Esophagus squamous epithelium (tissue), 5 donors: ENCODE measurements at regions not wholly inside any gene's neighbourhood (a gene's known extent, or its start where the extent isn't known, plus 50 kb on each side); places are given as distances from the start of the nearest gene placed in this dataset.
"Not testable (repeated sequence)": the region's sequence is repeated elsewhere in the genome, so short reads cannot be mapped to it uniquely, and the experiment has no call there.

Source experiments
- DNase-seq: peaks from one replicate; lab custom pipeline; 2025; lab: John Stamatoyannopoulos, UW
- H3K27ac ChIP-seq, 4 donors: fragments of 200-600 bp; sonication (generic); one replicate each; pipeline ENCODE4 v1.5.1; 2016 to 2019; ENCODE audit warnings: mild to moderate bottlenecking in 1 of 4
- H3K27me3 ChIP-seq, 4 donors: fragments of 200-600 bp; sonication (generic); 1 replicate in 3 of 4; 2 replicates in 1 of 4; pipeline versions ENCODE4 v1.5.1 to v1.6.0; 2017 to 2021; ENCODE audit warnings: antibody characterized with exemption in 1 of 4
- H3K36me3 ChIP-seq, 3 donors: fragments of 200-600 bp; sonication (generic); one replicate each; pipeline ENCODE4 v1.5.1; 2016 to 2019
- H3K4me1 ChIP-seq, 3 donors: fragments of 200-600 bp; sonication (generic); one replicate each; pipeline ENCODE4 v1.5.1; 2017 to 2019
- H3K4me3 ChIP-seq, 4 donors: fragments of 200-600 bp; sonication (generic); 1 replicate in 3 of 4; 2 replicates in 1 of 4; pipeline ENCODE4 v1.5.1; 2016 to 2019; ENCODE audit warnings: mild to moderate bottlenecking in 2 of 4, moderate library complexity in 1 of 4
- H3K9me3 ChIP-seq, 3 donors: fragments of 200-600 bp; sonication (generic); one replicate each; pipeline ENCODE4 v1.5.1; 2016 to 2019
- CTCF ChIP-seq, 6 experiments: fragments of 450-650 bp in 4 of 6; fragments of 200-600 bp in 2 of 6; sonication (generic) in 2 of 6; IDR thresholded peaks; one replicate each; pipeline ENCODE4 v1.5.1; 2016 to 2019; ENCODE audit warnings: antibody characterized with exemption in 6 of 6, mild to moderate bottlenecking in 4 of 6, moderate library complexity in 4 of 6
- POLR2A ChIP-seq, 4 donors: fragments of 450-650 bp; IDR thresholded peaks; one replicate each; pipeline ENCODE4 v1.6.1; 2017; ENCODE audit warnings: antibody characterized with exemption in 4 of 4, mild to moderate bottlenecking in 4 of 4, moderate library complexity in 3 of 4
- WGBS, 2 donors: methylation state at CpG; one replicate each; pipeline ENCODE4 v1.1.5; 2018; 5-methylcytosine and 5-hydroxymethylcytosine counted together
- intact Hi-C: fragments of 100-400 bp; cut with DNase I; formaldehyde crosslinking; loops from one replicate; pipeline ENCODE4 v1.15.0; 2022
- donor health status: DM: yes; HTN: yes; CAD: no.

GRCh38 chr6:92684386-92684785 lies 735.0 kb downstream of the EPHA7 start:
- no peak for TF ChIP-seq CTCF (IDR thresholded peaks at IDR 0.05)
- TF ChIP-seq POLR2A (IDR thresholded peaks at IDR 0.05), result no peak
- WGBS, 2 donors, result 57 to 81% methylated on average over 1 of the region's 1 CpG

GRCh38 chr6:92683748-92684147 lies 735.6 kb downstream of the EPHA7 start:
- Histone ChIP-seq H3K4me3 (no peak overlapping the region), H3K4me1 (no peaks in the 10 kb centered on the region), H3K36me3 (no peaks in the 10 kb centered on the region), H3K27me3 (no peaks in the 10 kb centered on the region), H3K27ac (no peak overlapping the region), H3K9me3 (no peaks in the 10 kb centered on the region)
- 46 to 56% methylated on average over 2 of the region's 2 CpGs for WGBS, 2 donors
- no peak for DNase-seq
- TF ChIP-seq POLR2A (IDR thresholded peaks at IDR 0.05), result no peak
- intact Hi-C loops, result no loop called here

More at GRCh38 chr6:92684386-92684785, 735.0 kb downstream of the EPHA7 start:
- H3K27me3 ChIP-seq, result no peaks in the 10 kb centered on the region
- no peaks in the 10 kb centered on the region for H3K4me1 ChIP-seq
- H3K27ac ChIP-seq, result no peak overlapping the region
- DNase-seq, result no peak
- intact Hi-C loops, result no loop called here
- no peaks in the 10 kb centered on the region for H3K9me3 ChIP-seq
- no peak overlapping the region for H3K4me3 ChIP-seq
- H3K36me3 ChIP-seq, result no peaks in the 10 kb centered on the region

GRCh38 chr6:92682516-92683398 lies 736.6 kb downstream of the EPHA7 start:
- H3K27me3 ChIP-seq, result no peaks in the 10 kb centered on the region
- intact Hi-C loops, result no loop called here
- H3K36me3 ChIP-seq, result no peaks in the 10 kb centered on the region
- no peaks in the 10 kb centered on the region for H3K9me3 ChIP-seq
- 28 to 54% methylated on average over 4 of the region's 4 CpGs for WGBS, 2 donors
- no peak for DNase-seq
- TF ChIP-seq CTCF (IDR thresholded peaks at IDR 0.05), result no peak
- no peak for TF ChIP-seq POLR2A (IDR thresholded peaks at IDR 0.05)
- no peak overlapping the region for H3K4me3 ChIP-seq
- no peak overlapping the region for H3K27ac ChIP-seq
- no peaks in the 10 kb centered on the region for H3K4me1 ChIP-seq

GRCh38 chr6:92681401-92681800 lies 738.0 kb downstream of the EPHA7 start:
- 81 to 94% methylated on average over 1 of the region's 1 CpG for WGBS, 2 donors
- no peak for DNase-seq
- TF ChIP-seq POLR2A (IDR thresholded peaks at IDR 0.05), result no peak
- Histone ChIP-seq H3K27me3 (no peaks in the 10 kb centered on the region), H3K4me3 (no peak overlapping the region), H3K36me3 (no peaks in the 10 kb centered on the region), H3K27ac (no peak overlapping the region), H3K4me1 (no peaks in the 10 kb centered on the region), H3K9me3 (no peaks in the 10 kb centered on the region)
- intact Hi-C loops, result no loop called here

GRCh38 chr6:92671462-92671861 lies 747.9 kb downstream of the EPHA7 start:
- H3K27me3 ChIP-seq, H3K27ac ChIP-seq, H3K4me1 ChIP-seq, H3K9me3 ChIP-seq, H3K4me3 ChIP-seq, DNase-seq, H3K36me3 ChIP-seq, intact Hi-C loops: not testable (repeated sequence)

- Histone ChIP-seq H3K27ac (no peak overlapping the region), H3K36me3 (no peaks in the 10 kb centered on the region), H3K27me3 (no peaks in the 10 kb centered on the region), H3K9me3 (peaks cover 0 to 9% (median 3%) of the 10 kb centered on the region in 3 donors), H3K4me1 (no peaks in the 10 kb centered on the region), H3K4me3 (no peak overlapping the region)
- TF ChIP-seq CTCF (IDR thresholded peaks at IDR 0.05), result no peak
- no peak for TF ChIP-seq POLR2A (IDR thresholded peaks at IDR 0.05)
- 43 to 47% methylated on average over 5 of the region's 5 CpGs for WGBS, 2 donors
- intact Hi-C loops, result no loop called here
- DNase-seq, result no peak
Measured at GRCh38 chr6:92667843-92668242, 751.5 kb downstream of the EPHA7 start.
